ENCODE measurements at regions not wholly inside any gene's neighbourhood (a gene's known extent, or its start where the extent isn't known, plus 50 kb on each side); places are given as distances from the start of the nearest gene placed in this dataset.

DNA sequence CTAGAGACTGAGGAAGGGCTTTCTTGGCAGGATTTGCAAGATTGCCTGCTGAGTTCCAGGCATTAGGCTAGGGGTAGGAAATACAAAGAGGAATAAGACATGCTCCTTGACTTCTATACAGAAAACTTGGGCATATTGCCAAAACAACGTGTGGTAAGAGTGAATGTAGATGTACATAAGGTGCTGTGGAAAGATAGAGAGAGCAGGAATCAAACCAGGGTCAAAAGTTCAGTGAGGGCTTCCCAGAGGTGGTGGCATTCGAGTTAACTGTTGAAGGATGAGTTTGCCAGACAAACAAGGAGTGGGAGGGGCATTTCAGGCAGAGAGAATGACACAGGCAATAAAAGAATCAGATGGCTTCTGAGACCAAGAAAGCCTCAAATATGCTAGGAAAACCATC, 187.9 kb downstream of the KDR start:
- Histone ChIP-seq H3K27ac (ENCODE audit: low read length) (no peak overlapping the region), H3F3A (ENCODE audit: insufficient read depth, low read length) (no peaks in the 10 kb centered on the region), H3K79me2 (ENCODE audit: low read length) (no peaks in the 10 kb centered on the region), H3K9me2 (replicated peaks; ENCODE audit: insufficient read depth, low read length) (no peaks in the 10 kb centered on the region), H3K36me3 (replicated peaks; ENCODE audit: insufficient read depth, low read length) (no peaks in the 10 kb centered on the region), H3K27me3 (replicated peaks; ENCODE audit: insufficient read depth, low read length) (no peaks in the 10 kb centered on the region), H3K4me1 (ENCODE audit: low read length) (no peaks in the 10 kb centered on the region), H3K9me3 (replicated peaks; ENCODE audit: insufficient read depth, low read length) (no peaks in the 10 kb centered on the region), H3K4me2 (ENCODE audit: low read depth, low read length) (no peak overlapping the region), H3K4me3 (ENCODE audit: low read length) (no peak overlapping the region), H3K9ac (ENCODE audit: low read length) (no peak overlapping the region), H2AFZ (ENCODE audit: low read length) (no peak overlapping the region), H4K20me1 (ENCODE audit: insufficient read depth, low read length) (no peaks in the 10 kb centered on the region)
- no peak for DNase-seq
- TF ChIP-seq EZH2phosphoT487 (IDR thresholded peaks at IDR 0.05; ENCODE audit: low read length) (no peak), EZH2 (optimal IDR thresholded peaks at IDR 0.05; ENCODE audit: low read depth, low read length) (no peak)
- TF ChIP-seq, protein P1, sequence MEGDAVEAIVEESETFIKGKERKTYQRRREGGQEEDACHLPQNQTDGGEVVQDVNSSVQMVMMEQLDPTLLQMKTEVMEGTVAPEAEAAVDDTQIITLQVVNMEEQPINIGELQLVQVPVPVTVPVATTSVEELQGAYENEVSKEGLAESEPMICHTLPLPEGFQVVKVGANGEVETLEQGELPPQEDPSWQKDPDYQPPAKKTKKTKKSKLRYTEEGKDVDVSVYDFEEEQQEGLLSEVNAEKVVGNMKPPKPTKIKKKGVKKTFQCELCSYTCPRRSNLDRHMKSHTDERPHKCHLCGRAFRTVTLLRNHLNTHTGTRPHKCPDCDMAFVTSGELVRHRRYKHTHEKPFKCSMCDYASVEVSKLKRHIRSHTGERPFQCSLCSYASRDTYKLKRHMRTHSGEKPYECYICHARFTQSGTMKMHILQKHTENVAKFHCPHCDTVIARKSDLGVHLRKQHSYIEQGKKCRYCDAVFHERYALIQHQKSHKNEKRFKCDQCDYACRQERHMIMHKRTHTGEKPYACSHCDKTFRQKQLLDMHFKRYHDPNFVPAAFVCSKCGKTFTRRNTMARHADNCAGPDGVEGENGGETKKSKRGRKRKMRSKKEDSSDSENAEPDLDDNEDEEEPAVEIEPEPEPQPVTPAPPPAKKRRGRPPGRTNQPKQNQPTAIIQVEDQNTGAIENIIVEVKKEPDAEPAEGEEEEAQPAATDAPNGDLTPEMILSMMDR (IDR thresholded peaks at IDR 0.05; ENCODE audit: low read length) = no peak

DNA sequence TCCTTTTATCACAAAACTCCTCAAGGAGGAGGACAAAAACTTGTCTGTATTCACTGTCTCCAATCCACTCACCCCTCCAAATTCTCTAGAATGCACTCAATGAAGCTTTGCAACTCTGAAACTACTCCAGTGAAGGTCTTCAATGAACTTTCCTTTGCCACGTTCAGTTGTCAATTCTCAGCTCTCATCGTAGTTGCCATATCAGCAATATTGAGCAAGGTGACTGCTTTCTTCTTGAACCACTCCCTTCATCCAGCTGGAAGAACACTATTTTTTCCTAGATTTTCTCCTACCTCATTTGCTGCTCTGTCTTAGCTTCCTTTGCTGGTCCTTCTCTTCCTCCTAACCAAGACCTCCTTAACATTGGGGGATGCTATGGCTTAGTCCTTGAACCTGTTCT, 191.8 kb downstream of the KDR start:
- no peak for DNase-seq
- Histone ChIP-seq H3K9me3 (replicated peaks; ENCODE audit: insufficient read depth, low read length) (no peaks in the 10 kb centered on the region), H3K9me2 (replicated peaks; ENCODE audit: insufficient read depth, low read length) (no peaks in the 10 kb centered on the region), H3K79me2 (ENCODE audit: low read length) (no peaks in the 10 kb centered on the region), H3K4me1 (ENCODE audit: low read length) (no peaks in the 10 kb centered on the region), H3F3A (ENCODE audit: insufficient read depth, low read length) (no peaks in the 10 kb centered on the region), H3K4me3 (ENCODE audit: low read length) (no peak overlapping the region), H3K27ac (ENCODE audit: low read length) (no peak overlapping the region), H3K9ac (ENCODE audit: low read length) (no peak overlapping the region), H3K27me3 (replicated peaks; ENCODE audit: insufficient read depth, low read length) (no peaks in the 10 kb centered on the region), H4K20me1 (ENCODE audit: insufficient read depth, low read length) (no peaks in the 10 kb centered on the region), H3K36me3 (replicated peaks; ENCODE audit: insufficient read depth, low read length) (no peaks in the 10 kb centered on the region), H3K4me2 (ENCODE audit: low read depth, low read length) (no peak overlapping the region), H2AFZ (ENCODE audit: low read length) (no peak overlapping the region)
- TF ChIP-seq, protein P1 (IDR thresholded peaks at IDR 0.05; ENCODE audit: low read length) = no peak
- TF ChIP-seq EZH2phosphoT487 (IDR thresholded peaks at IDR 0.05; ENCODE audit: low read length) (no peak), EZH2 (optimal IDR thresholded peaks at IDR 0.05; ENCODE audit: low read depth, low read length) (no peak)

DNA sequence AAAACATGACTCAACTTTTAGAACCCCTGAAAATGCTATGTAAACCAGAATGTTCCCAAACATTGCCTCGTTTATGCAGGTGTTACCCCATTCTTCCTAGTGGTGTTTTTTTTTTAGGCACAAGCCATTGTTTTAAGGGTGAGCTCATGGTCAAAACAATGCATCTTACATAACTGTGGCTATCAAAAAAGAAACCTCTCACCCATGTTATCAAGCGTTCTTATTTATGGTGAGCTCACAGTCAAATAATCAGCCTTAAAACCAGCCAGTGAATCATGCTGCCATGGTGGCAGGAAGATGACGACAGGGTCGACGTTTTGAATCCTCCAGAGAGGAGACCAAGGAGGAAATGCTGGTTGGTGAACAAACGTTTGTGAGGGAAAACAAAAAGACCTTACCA, 195.2 kb downstream of the KDR start:
- Histone ChIP-seq H3K9me2 (replicated peaks; ENCODE audit: insufficient read depth, low read length) (no peaks in the 10 kb centered on the region), H3K36me3 (replicated peaks; ENCODE audit: insufficient read depth, low read length) (no peaks in the 10 kb centered on the region), H2AFZ (ENCODE audit: low read length) (no peak overlapping the region), H3K27ac (ENCODE audit: low read length) (no peak overlapping the region), H4K20me1 (ENCODE audit: insufficient read depth, low read length) (no peaks in the 10 kb centered on the region), H3K4me3 (ENCODE audit: low read length) (no peak overlapping the region), H3K9ac (ENCODE audit: low read length) (no peak overlapping the region), H3K9me3 (replicated peaks; ENCODE audit: insufficient read depth, low read length) (no peaks in the 10 kb centered on the region), H3K27me3 (replicated peaks; ENCODE audit: insufficient read depth, low read length) (no peaks in the 10 kb centered on the region), H3K4me1 (ENCODE audit: low read length) (no peaks in the 10 kb centered on the region), H3K79me2 (ENCODE audit: low read length) (no peaks in the 10 kb centered on the region), H3K4me2 (ENCODE audit: low read depth, low read length) (no peak overlapping the region), H3F3A (ENCODE audit: insufficient read depth, low read length) (no peaks in the 10 kb centered on the region)
- DNase-seq = no peak
- TF ChIP-seq, protein P1 (IDR thresholded peaks at IDR 0.05; ENCODE audit: low read length) = no peak
- TF ChIP-seq EZH2phosphoT487 (IDR thresholded peaks at IDR 0.05; ENCODE audit: low read length) = no peak
- TF ChIP-seq EZH2 (optimal IDR thresholded peaks at IDR 0.05; ENCODE audit: low read depth, low read length) = no peak

Measured in MM.1S (cell line).